ENCODE measurements at regions not wholly inside any gene's neighbourhood (a gene's known extent, or its start where the extent isn't known, plus 50 kb on each side); places are given as distances from the start of the nearest gene placed in this dataset.

DNA sequence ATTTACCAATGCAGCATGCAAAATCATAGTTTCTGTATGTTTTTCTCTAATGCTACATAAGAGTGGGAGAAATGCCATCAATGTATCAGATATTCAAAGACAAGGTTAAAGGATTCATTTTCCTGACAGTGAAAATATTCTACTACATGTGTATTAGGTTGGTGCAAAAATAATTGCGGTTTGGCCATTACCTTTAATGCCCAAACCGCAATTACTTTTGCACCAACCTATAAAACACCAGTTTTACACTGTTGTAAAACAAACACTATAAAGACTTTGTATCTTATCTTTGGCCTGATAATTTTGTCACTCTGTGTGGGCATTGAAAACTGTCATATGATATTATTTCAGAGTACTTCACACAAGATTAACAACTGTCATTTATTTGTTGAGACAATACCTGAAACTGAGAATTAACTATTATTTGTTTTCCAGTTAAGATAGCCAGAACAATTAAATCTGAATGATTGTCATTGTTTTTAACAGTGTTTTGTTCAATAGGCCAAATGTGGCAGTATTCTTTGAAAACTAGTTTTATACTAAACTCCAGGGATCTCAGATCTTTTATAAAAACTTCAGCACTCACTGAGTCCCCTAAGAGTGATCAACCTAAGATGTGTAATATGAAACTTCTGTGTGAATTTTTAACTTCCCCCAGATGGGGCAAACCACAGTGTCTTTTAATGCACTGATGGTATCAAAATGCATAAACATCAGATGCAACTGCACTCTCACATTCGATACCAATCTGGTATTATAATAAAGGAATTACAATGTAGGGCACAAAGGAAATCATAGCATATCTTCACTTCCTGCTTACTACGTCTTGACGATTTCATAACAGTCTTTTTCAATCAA is 53.8 kb upstream of the FBN2 start:
- H3K9ac ChIP-seq (ENCODE audit: low read length in 5 of 5): no peak overlapping the region
- no peak overlapping the region for H3K4me3 ChIP-seq (ENCODE audit: low read depth in 1 of 5, low read length in 5 of 5)
- no peaks in the 10 kb centered on the region for H3K27me3 ChIP-seq (ENCODE audit: control insufficient read depth in 5 of 5, insufficient read depth in 4 of 5, low read length in 5 of 5)
- no peaks in the 10 kb centered on the region for H3K4me1 ChIP-seq (ENCODE audit: control insufficient read depth in 5 of 5, insufficient read depth in 5 of 5, low read length in 5 of 5)
- no peaks in the 10 kb centered on the region for H3K36me3 ChIP-seq (ENCODE audit: control insufficient read depth in 5 of 5, insufficient read depth in 5 of 5, low read length in 5 of 5)
- H3K27ac ChIP-seq (ENCODE audit: low read depth, low read length): no peak overlapping the region
- H3K9me3 ChIP-seq (ENCODE audit: control insufficient read depth in 5 of 5, low read length in 5 of 5): no peaks in the 10 kb centered on the region

DNA sequence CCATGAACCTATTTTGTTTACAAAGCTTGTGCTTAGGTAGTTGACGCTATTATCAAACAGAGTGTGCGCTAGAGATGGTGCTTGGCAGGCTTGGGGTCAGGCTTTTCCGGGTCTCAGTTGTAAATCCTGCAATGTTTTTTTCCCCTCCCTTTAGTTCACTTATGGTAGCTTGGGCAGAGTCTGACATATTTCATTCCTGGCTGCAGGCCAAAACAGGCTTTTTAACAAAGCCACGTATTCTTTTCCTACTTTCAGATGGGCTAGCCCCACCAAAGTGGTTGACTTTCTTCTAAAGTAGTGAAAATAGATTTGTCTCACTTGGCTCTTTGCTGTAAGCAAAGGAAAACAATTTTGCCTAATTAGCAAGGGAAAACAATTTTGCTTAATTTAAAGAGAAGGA is 58.0 kb upstream of the FBN2 start:
- H3K27me3 ChIP-seq (ENCODE audit: control insufficient read depth in 5 of 5, insufficient read depth in 4 of 5, low read length in 5 of 5): no peaks in the 10 kb centered on the region
- no peaks in the 10 kb centered on the region for H3K4me1 ChIP-seq (ENCODE audit: control insufficient read depth in 5 of 5, insufficient read depth in 5 of 5, low read length in 5 of 5)
- no peaks in the 10 kb centered on the region for H3K9me3 ChIP-seq (ENCODE audit: control insufficient read depth in 5 of 5, low read length in 5 of 5)
- no peak overlapping the region for H3K9ac ChIP-seq (ENCODE audit: low read length in 5 of 5)
- H3K4me3 ChIP-seq (ENCODE audit: low read depth in 1 of 5, low read length in 5 of 5): no peak overlapping the region
- no peaks in the 10 kb centered on the region for H3K36me3 ChIP-seq (ENCODE audit: control insufficient read depth in 5 of 5, insufficient read depth in 5 of 5, low read length in 5 of 5)
- H3K27ac ChIP-seq (ENCODE audit: low read depth, low read length): no peak overlapping the region

DNA sequence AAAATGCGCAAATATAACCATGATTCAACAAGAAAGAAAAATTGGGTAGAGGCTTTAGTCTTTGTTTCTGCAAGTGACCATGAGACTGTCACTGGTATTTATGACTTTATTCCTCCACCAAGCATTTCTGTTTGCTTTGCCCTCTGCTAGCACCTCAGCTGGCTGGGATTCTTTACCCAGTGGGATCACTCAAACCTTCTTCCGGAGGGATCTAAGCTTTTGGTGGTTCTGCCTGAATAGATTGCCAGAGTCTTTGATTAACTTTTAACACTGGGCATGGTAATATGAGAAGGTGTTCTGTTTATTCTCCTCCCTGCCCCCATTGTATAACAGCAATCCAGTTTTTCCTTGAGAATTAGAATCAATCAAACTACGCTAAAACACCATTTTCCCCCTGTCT is 59.1 kb upstream of the FBN2 start:
- no peaks in the 10 kb centered on the region for H3K27me3 ChIP-seq (ENCODE audit: control insufficient read depth in 5 of 5, insufficient read depth in 4 of 5, low read length in 5 of 5)
- H3K27ac ChIP-seq (ENCODE audit: low read depth, low read length): no peak overlapping the region
- no peaks in the 10 kb centered on the region for H3K4me1 ChIP-seq (ENCODE audit: control insufficient read depth in 5 of 5, insufficient read depth in 5 of 5, low read length in 5 of 5)
- no peak overlapping the region for H3K4me3 ChIP-seq (ENCODE audit: low read depth in 1 of 5, low read length in 5 of 5)
- no peak overlapping the region for H3K9ac ChIP-seq (ENCODE audit: low read length in 5 of 5)
- peaks cover 0 to 2% (median 0%) of the 10 kb centered on the region in 5 donors for H3K9me3 ChIP-seq (ENCODE audit: control insufficient read depth in 5 of 5, low read length in 5 of 5)
- H3K36me3 ChIP-seq (ENCODE audit: control insufficient read depth in 5 of 5, insufficient read depth in 5 of 5, low read length in 5 of 5): no peaks in the 10 kb centered on the region

DNA sequence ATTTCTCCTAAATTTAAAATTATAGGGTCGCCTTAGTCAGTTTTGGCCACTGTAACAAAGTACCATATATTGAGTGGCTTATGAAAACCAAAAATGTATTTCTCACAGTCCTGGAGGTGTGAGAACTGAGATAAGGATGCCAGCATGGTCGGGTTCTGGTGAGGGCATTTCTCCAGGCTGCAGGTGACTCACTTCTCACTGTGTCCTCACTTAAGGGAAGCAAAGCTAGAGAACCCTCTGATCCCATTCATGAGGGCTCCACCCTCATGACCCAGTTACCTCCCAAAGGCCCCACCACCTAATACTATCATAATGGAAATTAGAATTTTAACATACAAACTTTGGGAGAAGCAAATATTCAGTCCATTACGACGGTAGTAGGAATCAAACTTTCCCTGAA is 75.1 kb upstream of the FBN2 start:
- Histone ChIP-seq H3K9me3 (ENCODE audit: control insufficient read depth in 5 of 5, low read length in 5 of 5) (peaks cover 0 to 13% (median 5%) of the 10 kb centered on the region in 5 donors), H3K36me3 (ENCODE audit: control insufficient read depth in 5 of 5, insufficient read depth in 5 of 5, low read length in 5 of 5) (no peaks in the 10 kb centered on the region), H3K4me1 (ENCODE audit: control insufficient read depth in 5 of 5, insufficient read depth in 5 of 5, low read length in 5 of 5) (no peaks in the 10 kb centered on the region), H3K27me3 (ENCODE audit: control insufficient read depth in 5 of 5, insufficient read depth in 4 of 5, low read length in 5 of 5) (no peaks in the 10 kb centered on the region), H3K9ac (ENCODE audit: low read length in 5 of 5) (no peak overlapping the region), H3K4me3 (ENCODE audit: low read depth in 1 of 5, low read length in 5 of 5) (no peak overlapping the region), H3K27ac (ENCODE audit: low read depth, low read length) (no peak overlapping the region)

DNA sequence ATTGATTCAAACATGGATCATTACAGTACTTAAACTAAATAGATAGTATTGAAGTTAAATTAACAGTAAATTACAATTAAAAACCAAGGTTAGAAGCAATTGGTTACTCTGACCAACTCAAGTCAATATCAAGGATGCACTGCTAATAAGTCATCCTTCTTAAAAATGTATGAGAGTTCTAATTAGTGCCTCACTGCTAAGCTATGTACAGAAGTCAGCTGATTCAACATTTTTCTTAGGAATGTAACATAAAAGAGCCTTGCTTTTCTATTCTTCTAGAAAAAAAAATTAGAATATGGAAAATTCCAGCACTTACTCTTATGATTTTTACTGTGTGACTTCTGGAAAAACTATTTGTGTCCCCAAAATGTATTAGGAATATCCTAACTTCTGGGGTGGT is 75.7 kb upstream of the FBN2 start:
- H3K4me1 ChIP-seq (ENCODE audit: control insufficient read depth in 5 of 5, insufficient read depth in 5 of 5, low read length in 5 of 5): no peaks in the 10 kb centered on the region
- peaks cover 0 to 7% (median 1%) of the 10 kb centered on the region in 5 donors for H3K9me3 ChIP-seq (ENCODE audit: control insufficient read depth in 5 of 5, low read length in 5 of 5)
- no peak overlapping the region for H3K27ac ChIP-seq (ENCODE audit: low read depth, low read length)
- H3K27me3 ChIP-seq (ENCODE audit: control insufficient read depth in 5 of 5, insufficient read depth in 4 of 5, low read length in 5 of 5): no peaks in the 10 kb centered on the region
- H3K4me3 ChIP-seq (ENCODE audit: low read depth in 1 of 5, low read length in 5 of 5): no peak overlapping the region
- no peaks in the 10 kb centered on the region for H3K36me3 ChIP-seq (ENCODE audit: control insufficient read depth in 5 of 5, insufficient read depth in 5 of 5, low read length in 5 of 5)
- no peak overlapping the region for H3K9ac ChIP-seq (ENCODE audit: low read length in 5 of 5)

DNA sequence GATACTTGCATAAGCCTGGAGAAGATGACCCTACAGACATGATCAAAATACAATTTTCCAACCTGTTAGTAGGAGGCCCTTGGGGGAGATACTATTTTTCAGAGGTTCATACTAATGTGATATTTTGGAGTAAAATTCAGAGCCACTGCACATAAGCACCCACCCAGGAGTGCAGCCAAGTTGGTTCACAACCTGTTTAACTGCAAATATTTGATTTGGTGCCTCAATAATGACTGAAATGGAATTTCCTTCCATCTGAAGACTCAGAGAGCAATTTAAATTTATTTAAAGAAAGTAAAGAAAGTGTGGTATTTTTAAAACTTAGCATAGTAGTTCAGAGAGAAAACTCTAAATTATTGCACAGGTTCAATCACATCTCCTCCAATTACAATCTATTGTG is 77.5 kb upstream of the FBN2 start:
- Histone ChIP-seq H3K9ac (ENCODE audit: low read length in 5 of 5) (no peak overlapping the region), H3K4me3 (ENCODE audit: low read depth in 1 of 5, low read length in 5 of 5) (no peak overlapping the region), H3K36me3 (ENCODE audit: control insufficient read depth in 5 of 5, insufficient read depth in 5 of 5, low read length in 5 of 5) (no peaks in the 10 kb centered on the region), H3K27ac (ENCODE audit: low read depth, low read length) (no peak overlapping the region), H3K4me1 (ENCODE audit: control insufficient read depth in 5 of 5, insufficient read depth in 5 of 5, low read length in 5 of 5) (no peaks in the 10 kb centered on the region), H3K27me3 (ENCODE audit: control insufficient read depth in 5 of 5, insufficient read depth in 4 of 5, low read length in 5 of 5) (no peaks in the 10 kb centered on the region), H3K9me3 (ENCODE audit: control insufficient read depth in 5 of 5, low read length in 5 of 5) (no peaks in the 10 kb centered on the region)

DNA sequence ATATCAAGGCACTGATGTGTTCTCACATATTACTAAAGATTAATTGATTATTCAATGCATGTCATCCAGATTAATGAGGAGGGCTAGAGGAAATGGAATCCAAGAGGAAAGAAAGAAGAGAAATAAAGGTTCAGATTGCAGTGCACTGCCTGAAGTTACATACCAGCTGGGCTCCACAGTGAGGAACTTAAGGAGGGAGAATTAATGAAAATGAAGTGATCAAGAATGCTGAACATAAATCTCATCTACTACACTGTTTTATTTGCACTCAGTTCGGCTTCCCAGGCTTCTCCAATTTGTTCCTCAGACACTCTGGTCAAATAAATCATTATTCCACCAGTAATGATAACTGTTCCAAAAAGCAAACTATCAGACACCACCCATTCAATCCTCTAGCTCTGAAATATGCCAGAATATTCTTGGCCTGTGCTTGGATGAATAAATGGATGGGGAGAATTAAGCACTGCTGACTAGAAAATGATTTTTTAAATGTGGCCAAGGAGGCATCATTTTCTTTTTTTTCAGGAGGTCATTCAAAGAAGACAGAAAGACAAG is 88.6 kb upstream of the FBN2 start:
- Histone ChIP-seq H3K4me1 (ENCODE audit: control insufficient read depth in 5 of 5, insufficient read depth in 5 of 5, low read length in 5 of 5) (no peaks in the 10 kb centered on the region), H3K27ac (ENCODE audit: low read depth, low read length) (no peak overlapping the region), H3K27me3 (ENCODE audit: control insufficient read depth in 5 of 5, insufficient read depth in 4 of 5, low read length in 5 of 5) (no peaks in the 10 kb centered on the region), H3K4me3 (ENCODE audit: low read depth in 1 of 5, low read length in 5 of 5) (no peak overlapping the region), H3K9me3 (ENCODE audit: control insufficient read depth in 5 of 5, low read length in 5 of 5) (no peaks in the 10 kb centered on the region), H3K36me3 (ENCODE audit: control insufficient read depth in 5 of 5, insufficient read depth in 5 of 5, low read length in 5 of 5) (no peaks in the 10 kb centered on the region), H3K9ac (ENCODE audit: low read length in 5 of 5) (no peak overlapping the region)

DNA sequence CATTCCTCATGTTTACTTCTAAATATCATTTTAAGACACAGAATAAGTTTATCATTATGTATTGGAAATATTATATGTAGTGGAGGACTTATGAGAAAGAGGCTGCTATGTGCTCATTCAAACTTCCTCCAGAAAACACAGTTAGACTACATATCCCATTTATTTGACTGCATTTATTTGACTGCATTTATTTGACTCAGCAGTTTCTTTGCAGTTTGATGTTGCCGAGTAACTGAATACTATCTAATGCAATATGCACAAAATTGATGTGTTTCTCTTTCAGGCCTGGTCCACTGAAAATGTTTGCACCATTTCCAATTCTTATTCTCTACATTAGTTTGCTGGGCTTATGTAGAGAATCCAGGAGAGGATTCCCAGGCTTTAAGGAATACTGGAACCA is 89.9 kb upstream of the FBN2 start:
- H3K4me3 ChIP-seq (ENCODE audit: low read depth in 1 of 5, low read length in 5 of 5): no peak overlapping the region
- no peak overlapping the region for H3K9ac ChIP-seq (ENCODE audit: low read length in 5 of 5)
- H3K27ac ChIP-seq (ENCODE audit: low read depth, low read length): no peak overlapping the region
- no peaks in the 10 kb centered on the region for H3K9me3 ChIP-seq (ENCODE audit: control insufficient read depth in 5 of 5, low read length in 5 of 5)
- H3K36me3 ChIP-seq (ENCODE audit: control insufficient read depth in 5 of 5, insufficient read depth in 5 of 5, low read length in 5 of 5): no peaks in the 10 kb centered on the region
- no peaks in the 10 kb centered on the region for H3K27me3 ChIP-seq (ENCODE audit: control insufficient read depth in 5 of 5, insufficient read depth in 4 of 5, low read length in 5 of 5)
- no peaks in the 10 kb centered on the region for H3K4me1 ChIP-seq (ENCODE audit: control insufficient read depth in 5 of 5, insufficient read depth in 5 of 5, low read length in 5 of 5)

DNA sequence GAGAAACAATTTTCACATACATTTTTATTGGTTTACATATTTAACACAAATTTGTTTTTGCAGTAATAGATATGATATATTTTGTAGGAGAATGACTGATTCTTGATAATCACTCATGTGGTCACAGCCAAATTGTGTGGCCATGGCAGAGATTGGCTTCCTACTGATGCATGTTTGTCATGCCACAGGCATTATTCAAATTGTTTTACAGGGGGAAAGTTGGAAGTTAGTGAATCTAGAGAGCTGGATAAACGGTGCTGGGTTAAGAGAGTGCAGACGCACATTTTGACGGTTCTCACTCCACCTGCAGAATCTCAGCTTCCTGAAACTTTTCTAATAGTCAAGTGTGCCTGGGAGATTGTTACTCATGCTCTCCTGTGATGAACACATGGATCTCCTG is 91.1 kb upstream of the FBN2 start:
- no peak overlapping the region for H3K9ac ChIP-seq (ENCODE audit: low read length in 5 of 5)
- H3K27me3 ChIP-seq (ENCODE audit: control insufficient read depth in 5 of 5, insufficient read depth in 4 of 5, low read length in 5 of 5): no peaks in the 10 kb centered on the region
- no peak overlapping the region for H3K27ac ChIP-seq (ENCODE audit: low read depth, low read length)
- no peaks in the 10 kb centered on the region for H3K9me3 ChIP-seq (ENCODE audit: control insufficient read depth in 5 of 5, low read length in 5 of 5)
- no peaks in the 10 kb centered on the region for H3K36me3 ChIP-seq (ENCODE audit: control insufficient read depth in 5 of 5, insufficient read depth in 5 of 5, low read length in 5 of 5)
- H3K4me1 ChIP-seq (ENCODE audit: control insufficient read depth in 5 of 5, insufficient read depth in 5 of 5, low read length in 5 of 5): no peaks in the 10 kb centered on the region
- H3K4me3 ChIP-seq (ENCODE audit: low read depth in 1 of 5, low read length in 5 of 5): no peak overlapping the region

DNA sequence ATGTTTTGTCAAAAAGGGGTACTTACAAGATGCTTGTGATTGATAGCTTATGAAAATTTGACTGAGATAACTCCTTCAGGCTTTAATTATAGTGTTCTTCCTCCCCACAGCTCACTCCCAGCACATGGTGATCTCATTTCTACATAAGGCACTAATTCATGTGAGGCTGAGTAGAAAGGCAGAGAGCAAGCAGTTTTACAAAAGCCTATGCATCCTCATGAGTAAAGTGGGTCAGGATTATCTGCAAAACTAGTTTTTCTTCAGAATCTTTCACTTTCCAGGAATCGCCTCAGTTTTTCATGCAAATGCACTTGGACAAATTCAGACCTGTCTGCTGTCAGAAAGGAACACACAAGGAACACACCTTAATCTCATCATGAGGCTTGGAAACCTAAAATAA is 92.1 kb upstream of the FBN2 start:
- no peaks in the 10 kb centered on the region for H3K9me3 ChIP-seq (ENCODE audit: control insufficient read depth in 5 of 5, low read length in 5 of 5)
- no peak overlapping the region for H3K4me3 ChIP-seq (ENCODE audit: low read depth in 1 of 5, low read length in 5 of 5)
- no peak overlapping the region for H3K9ac ChIP-seq (ENCODE audit: low read length in 5 of 5)
- H3K27ac ChIP-seq (ENCODE audit: low read depth, low read length): no peak overlapping the region
- H3K27me3 ChIP-seq (ENCODE audit: control insufficient read depth in 5 of 5, insufficient read depth in 4 of 5, low read length in 5 of 5): no peaks in the 10 kb centered on the region
- H3K4me1 ChIP-seq (ENCODE audit: control insufficient read depth in 5 of 5, insufficient read depth in 5 of 5, low read length in 5 of 5): no peaks in the 10 kb centered on the region
- no peaks in the 10 kb centered on the region for H3K36me3 ChIP-seq (ENCODE audit: control insufficient read depth in 5 of 5, insufficient read depth in 5 of 5, low read length in 5 of 5)
